Gastrocnemius medialis (tissue), 4 donors: ENCODE measurements at regions not wholly inside any gene's neighbourhood (a gene's known extent, or its start where the extent isn't known, plus 50 kb on each side); places are given as distances from the start of the nearest gene placed in this dataset.

Experiments
- CTCF ChIP-seq, 5 experiments: fragments of 450-650 bp in 3 of 5; fragments of 200-600 bp in 2 of 5; sonication (generic) in 2 of 5; IDR thresholded peaks in 4 of 5; conservative IDR thresholded peaks in 1 of 5; 1 replicate in 4 of 5; 2 replicates in 1 of 5; pipeline ENCODE4 v1.5.1; 2016 to 2019; ENCODE audit warnings: antibody characterized with exemption in 5 of 5, mild to moderate bottlenecking in 3 of 5, moderate library complexity in 3 of 5
- POLR2A ChIP-seq, 2 donors: fragments of 450-650 bp; IDR thresholded peaks; one replicate each; pipeline ENCODE4 v1.6.1; 2017; ENCODE audit warnings: antibody characterized with exemption in 2 of 2, mild to moderate bottlenecking in 2 of 2, moderate library complexity in 2 of 2

DNA sequence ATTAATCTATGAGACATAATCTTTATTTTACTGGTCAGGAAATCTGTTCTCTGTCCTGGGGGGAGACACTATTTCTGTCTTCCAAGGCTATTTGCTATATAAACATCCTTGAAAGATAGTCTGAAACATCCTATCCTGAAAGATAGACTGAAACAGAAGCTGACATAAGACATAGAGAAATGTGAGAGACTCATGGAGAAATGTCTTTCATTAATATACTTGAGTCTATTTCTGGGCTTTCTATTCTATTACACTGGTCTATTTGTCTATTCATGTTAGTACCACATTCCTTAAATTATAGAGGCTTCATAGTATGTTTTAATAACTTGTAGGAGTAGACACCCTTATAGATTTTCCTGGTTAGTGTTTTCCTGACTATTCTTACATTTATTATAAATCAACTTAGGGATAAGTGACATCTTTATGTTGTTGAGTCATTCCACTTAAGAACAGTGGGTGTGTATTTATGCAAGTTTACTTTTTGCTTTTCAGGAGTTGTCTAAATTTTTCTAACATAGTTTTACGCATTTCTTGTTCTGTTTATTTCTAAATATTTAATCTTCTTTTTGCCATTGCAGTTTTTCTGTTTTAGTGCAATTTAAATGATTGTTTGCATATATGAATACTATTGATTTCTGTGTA lies 244.9 kb upstream of the ZSWIM2 start:
- TF ChIP-seq POLR2A (IDR thresholded peaks at IDR 0.05) (no peak), CTCF (IDR thresholded peaks at IDR 0.05 in 4 of 5, conservative IDR thresholded peaks at IDR 0.05 in 1 of 5) (no peak)
